Nephron (organoid): ENCODE measurements at regions not wholly inside any gene's neighbourhood (a gene's known extent, or its start where the extent isn't known, plus 50 kb on each side); places are given as distances from the start of the nearest gene placed in this dataset.

Experiments used
- H3K27ac Mint-ChIP-seq, 3 experiments: 2 replicates each; pipeline ENCODE4 v1.8.0; 2020; ENCODE audit warnings: mixed read lengths in 3 of 3, mild to moderate bottlenecking in 2 of 3, moderate library complexity in 1 of 3
- H3K27me3 Mint-ChIP-seq: 2 replicates; pipeline ENCODE4 v1.8.0; 2021; ENCODE audit warnings: low read depth, mild to moderate bottlenecking, moderate library complexity, mixed read lengths
- H3K36me3 Mint-ChIP-seq: 2 replicates; pipeline ENCODE4 v1.8.0; 2020; ENCODE audit warnings: low read depth, mixed read lengths
- H3K4me1 Mint-ChIP-seq: 2 replicates; pipeline ENCODE4 v1.8.0; 2020; ENCODE audit warnings: mixed read lengths
- H3K4me3 Mint-ChIP-seq, 3 experiments: 2 replicates each; pipeline ENCODE4 v1.8.0; 2020; ENCODE audit warnings: mild to moderate bottlenecking in 3 of 3, mixed read lengths in 3 of 3, moderate library complexity in 2 of 3
- H3K9me3 Mint-ChIP-seq: 2 replicates; pipeline ENCODE4 v1.8.0; 2020; ENCODE audit warnings: mixed read lengths
- TF ChIP-seq, protein P1 (sequence below), 3 experiments: fragments of 200-600 bp; sonication (generic); IDR thresholded peaks; one replicate each; pipeline ENCODE4 v1.5.0; 2021; ENCODE audit warnings: antibody characterized with exemption in 3 of 3; ENCODE audit not compliant: unreplicated experiment in 3 of 3

DNA sequence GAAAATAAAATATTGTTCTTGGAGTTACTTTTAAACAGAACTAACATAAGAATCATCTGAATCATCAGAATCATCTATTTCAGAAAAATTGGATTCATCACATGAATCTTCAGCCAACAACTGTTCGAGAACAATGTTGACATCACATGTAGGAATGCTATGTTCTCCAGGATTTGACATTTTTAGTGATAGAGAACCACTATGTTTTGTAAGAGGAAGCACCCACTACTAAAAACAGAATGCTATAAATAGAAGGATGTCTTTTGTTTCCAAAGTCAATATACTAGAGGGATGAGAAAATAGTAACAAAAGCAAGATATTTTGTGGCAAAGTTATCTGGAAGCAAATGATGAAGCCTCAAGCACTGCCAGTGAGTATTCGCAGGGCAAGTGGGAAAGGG lies 263.4 kb upstream of the DDI1 start:
- H3K27me3 Mint-ChIP-seq, result no peaks in the 10 kb centered on the region

DNA sequence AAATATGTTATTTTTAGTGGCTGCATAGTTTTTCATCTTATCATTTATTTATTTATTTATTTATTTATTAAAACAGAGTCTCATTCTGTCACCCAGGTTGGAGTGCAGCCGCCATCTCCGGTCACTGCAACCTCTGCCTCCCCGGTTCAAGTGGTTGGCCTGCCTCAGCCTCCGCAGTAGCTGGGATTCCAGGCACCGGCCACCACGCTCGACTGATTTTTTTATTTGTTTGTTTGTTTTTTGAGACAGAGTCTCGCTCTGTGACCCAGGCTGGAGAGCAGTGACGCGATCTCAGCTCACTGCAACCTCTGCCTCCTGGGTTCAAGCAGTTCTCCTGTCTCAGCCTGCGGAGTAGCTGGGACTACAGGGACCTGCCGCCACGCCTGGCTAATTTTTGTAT lies 262.9 kb upstream of the DDI1 start:
- H3K9me3 Mint-ChIP-seq, result no peaks in the 10 kb centered on the region
- H3K36me3 Mint-ChIP-seq, result no peaks in the 10 kb centered on the region
- no peak overlapping the region for H3K4me3 Mint-ChIP-seq
- H3K27me3 Mint-ChIP-seq, result no peaks in the 10 kb centered on the region
- TF ChIP-seq, protein P1, sequence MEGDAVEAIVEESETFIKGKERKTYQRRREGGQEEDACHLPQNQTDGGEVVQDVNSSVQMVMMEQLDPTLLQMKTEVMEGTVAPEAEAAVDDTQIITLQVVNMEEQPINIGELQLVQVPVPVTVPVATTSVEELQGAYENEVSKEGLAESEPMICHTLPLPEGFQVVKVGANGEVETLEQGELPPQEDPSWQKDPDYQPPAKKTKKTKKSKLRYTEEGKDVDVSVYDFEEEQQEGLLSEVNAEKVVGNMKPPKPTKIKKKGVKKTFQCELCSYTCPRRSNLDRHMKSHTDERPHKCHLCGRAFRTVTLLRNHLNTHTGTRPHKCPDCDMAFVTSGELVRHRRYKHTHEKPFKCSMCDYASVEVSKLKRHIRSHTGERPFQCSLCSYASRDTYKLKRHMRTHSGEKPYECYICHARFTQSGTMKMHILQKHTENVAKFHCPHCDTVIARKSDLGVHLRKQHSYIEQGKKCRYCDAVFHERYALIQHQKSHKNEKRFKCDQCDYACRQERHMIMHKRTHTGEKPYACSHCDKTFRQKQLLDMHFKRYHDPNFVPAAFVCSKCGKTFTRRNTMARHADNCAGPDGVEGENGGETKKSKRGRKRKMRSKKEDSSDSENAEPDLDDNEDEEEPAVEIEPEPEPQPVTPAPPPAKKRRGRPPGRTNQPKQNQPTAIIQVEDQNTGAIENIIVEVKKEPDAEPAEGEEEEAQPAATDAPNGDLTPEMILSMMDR (IDR thresholded peaks at IDR 0.05; ENCODE audit: unreplicated experiment in 3 of 3), result no peak
- H3K27ac Mint-ChIP-seq, result no peak overlapping the region
- peaks cover 22% of the 10 kb centered on the region for H3K4me1 Mint-ChIP-seq

More for the DNA sequence above, 263.4 kb upstream of the DDI1 start:
- no peaks in the 10 kb centered on the region for H3K36me3 Mint-ChIP-seq
- H3K4me3 Mint-ChIP-seq, result no peak overlapping the region
- H3K4me1 Mint-ChIP-seq, result peaks cover 22% of the 10 kb centered on the region
- no peaks in the 10 kb centered on the region for H3K9me3 Mint-ChIP-seq
- H3K27ac Mint-ChIP-seq, result peak overlapping the region in 2 of 3 experiments; percentile 49 to 50
- TF ChIP-seq, protein P1 (IDR thresholded peaks at IDR 0.05; ENCODE audit: unreplicated experiment in 3 of 3), result no peak

DNA sequence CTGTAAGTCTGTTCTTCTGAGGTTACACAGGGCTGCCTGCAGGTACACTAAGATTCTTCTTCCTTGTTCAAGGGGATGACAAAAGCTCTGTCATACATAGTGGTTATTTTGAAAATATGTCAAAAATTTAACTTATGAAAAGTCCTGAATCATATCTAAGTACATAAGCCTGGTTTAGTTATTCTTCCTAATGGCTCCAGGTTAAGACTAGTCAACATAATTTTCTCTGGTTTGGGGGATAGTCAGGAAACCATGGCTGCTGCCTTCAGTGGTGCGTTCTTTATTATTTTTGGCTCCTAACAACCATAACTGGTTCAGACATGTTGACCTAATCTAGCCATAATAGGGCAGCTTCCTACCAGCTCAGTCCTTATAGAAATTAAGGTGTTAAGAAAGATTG lies 257.4 kb upstream of the DDI1 start:
- TF ChIP-seq, protein P1 (IDR thresholded peaks at IDR 0.05; ENCODE audit: unreplicated experiment in 3 of 3), result no peak
- peaks cover 10% of the 10 kb centered on the region for H3K4me1 Mint-ChIP-seq
- H3K4me3 Mint-ChIP-seq, result no peak overlapping the region
- H3K27me3 Mint-ChIP-seq, result no peaks in the 10 kb centered on the region
- no peak overlapping the region for H3K27ac Mint-ChIP-seq
- no peaks in the 10 kb centered on the region for H3K9me3 Mint-ChIP-seq
- no peaks in the 10 kb centered on the region for H3K36me3 Mint-ChIP-seq

DNA sequence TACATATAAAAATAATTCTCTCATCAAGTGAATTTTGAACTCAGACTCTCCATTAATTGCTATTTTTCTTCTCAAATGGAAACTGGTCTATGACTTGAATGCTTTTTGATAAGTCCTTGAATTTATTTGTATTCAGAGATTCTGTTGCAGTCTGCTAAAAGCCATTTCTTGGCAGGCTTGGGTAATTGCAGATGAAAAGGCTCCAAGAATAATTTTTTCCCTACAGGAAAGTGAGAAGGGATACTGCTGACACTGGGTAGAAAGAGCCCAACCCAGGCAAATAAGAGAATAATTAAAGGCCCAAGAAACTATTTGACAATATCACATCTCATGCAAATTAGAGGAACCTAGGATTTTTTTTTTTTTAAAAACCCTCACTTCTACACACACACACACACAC lies 246.5 kb upstream of the DDI1 start:
- peaks cover 32% of the 10 kb centered on the region for H3K9me3 Mint-ChIP-seq
- TF ChIP-seq, protein P1 (IDR thresholded peaks at IDR 0.05; ENCODE audit: unreplicated experiment in 3 of 3), result no peak
- no peaks in the 10 kb centered on the region for H3K27me3 Mint-ChIP-seq
- peak overlapping the region in 2 of 3 experiments; percentile 61 to 79 for H3K27ac Mint-ChIP-seq
- H3K4me3 Mint-ChIP-seq, result no peak overlapping the region
- peaks cover 7% of the 10 kb centered on the region for H3K4me1 Mint-ChIP-seq
- no peaks in the 10 kb centered on the region for H3K36me3 Mint-ChIP-seq

DNA sequence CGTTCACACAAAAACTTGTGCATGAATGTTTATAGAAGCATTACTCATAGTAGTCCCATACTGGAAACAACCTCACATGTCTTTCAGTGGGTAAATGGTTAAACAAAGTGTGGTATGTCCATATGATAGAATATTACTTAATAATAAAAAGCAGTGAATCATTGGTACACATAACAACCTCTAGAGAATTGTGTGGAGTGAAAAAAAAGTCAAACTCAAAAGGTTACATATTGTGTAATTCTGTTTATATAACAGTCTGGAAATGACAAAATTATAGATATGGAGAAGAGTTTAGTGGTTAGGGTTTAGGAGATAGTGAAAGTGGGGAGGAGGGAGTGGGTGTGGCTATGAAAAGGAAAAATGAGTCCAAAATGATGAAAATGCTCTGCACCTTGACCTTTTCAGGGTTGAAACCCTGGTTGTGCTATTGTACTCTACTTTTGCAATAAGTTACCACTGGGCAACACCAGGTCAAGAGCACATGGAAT lies 243.4 kb upstream of the DDI1 start:
- Mint-ChIP-seq H3K36me3 (no peaks in the 10 kb centered on the region), H3K4me3 (no peak overlapping the region), H3K27me3 (no peaks in the 10 kb centered on the region), H3K27ac (no peak overlapping the region), H3K9me3 (peaks cover 23% of the 10 kb centered on the region), H3K4me1 (peaks cover 13% of the 10 kb centered on the region)
- TF ChIP-seq, protein P1 (IDR thresholded peaks at IDR 0.05; ENCODE audit: unreplicated experiment in 3 of 3), result no peak

DNA sequence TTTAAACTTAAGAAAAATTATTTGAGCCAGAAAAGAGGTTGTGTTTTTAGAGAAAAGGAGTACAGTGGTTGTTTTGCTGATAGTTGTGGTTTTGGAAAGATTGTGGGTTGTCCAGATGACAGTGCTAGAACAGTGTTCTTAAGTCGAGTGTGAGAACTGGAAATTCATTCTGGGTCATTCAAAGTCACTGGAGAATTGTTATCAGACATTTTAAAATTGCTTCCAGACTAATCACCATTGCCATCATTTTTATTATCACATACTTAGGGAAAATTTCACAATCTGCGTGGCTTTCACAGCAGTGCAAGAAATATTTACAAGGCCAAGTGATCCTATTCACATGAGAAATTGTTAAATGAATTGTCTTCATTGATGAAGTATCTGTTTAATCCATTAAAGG lies 242.2 kb upstream of the DDI1 start:
- Mint-ChIP-seq H3K36me3 (no peaks in the 10 kb centered on the region), H3K9me3 (peaks cover 23% of the 10 kb centered on the region)
- TF ChIP-seq, protein P1 (IDR thresholded peaks at IDR 0.05; ENCODE audit: unreplicated experiment in 3 of 3), result no peak

More for the DNA sequence above, 242.2 kb upstream of the DDI1 start:
- Mint-ChIP-seq H3K4me1 (peaks cover 23% of the 10 kb centered on the region), H3K4me3 (no peak overlapping the region), H3K27ac (no peak overlapping the region), H3K27me3 (no peaks in the 10 kb centered on the region)
